Uterus (tissue), 3 donors: ENCODE measurements at regions not wholly inside any gene's neighbourhood (a gene's known extent, or its start where the extent isn't known, plus 50 kb on each side); places are given as distances from the start of the nearest gene placed in this dataset.

Experiments
- DNase-seq, 2 donors: peaks; one replicate each; pipeline ENCODE4 v3.0.0-alpha.2; 2019 to 2020
- H3K27ac ChIP-seq, 2 donors: fragments of 200-600 bp; sonication (generic); 1 replicate in 1 of 2; 2 replicates in 1 of 2; pipeline ENCODE4 v1.5.1; 2016 to 2018
- H3K27me3 ChIP-seq, 2 donors: fragments of 200-600 bp; sonication (generic); one replicate each; pipeline ENCODE4 v1.5.1; 2018 to 2019; ENCODE audit warnings: control low read depth in 1 of 2
- H3K36me3 ChIP-seq, 2 donors: fragments of 200-600 bp; sonication (generic); one replicate each; pipeline ENCODE4 v1.5.1; 2019; ENCODE audit warnings: control low read depth in 1 of 2
- H3K4me1 ChIP-seq, 2 donors: fragments of 200-600 bp; sonication (generic); one replicate each; pipeline ENCODE4 v1.5.1; 2018 to 2019; ENCODE audit warnings: control low read depth in 1 of 2
- H3K4me3 ChIP-seq, 2 donors: fragments of 200-600 bp; sonication (generic); 1 replicate in 1 of 2; 2 replicates in 1 of 2; pipeline ENCODE4 v1.5.1; 2018 to 2019; ENCODE audit warnings: mild to moderate bottlenecking in 1 of 2
- H3K9me3 ChIP-seq, 2 donors: fragments of 200-600 bp; sonication (generic); one replicate each; pipeline ENCODE4 v1.5.1; 2019; ENCODE audit warnings: control low read depth in 1 of 2
- POLR2A ChIP-seq, 2 donors: fragments of 450-650 bp; IDR thresholded peaks; one replicate each; pipeline ENCODE4 v1.6.1; 2016; ENCODE audit warnings: antibody characterized with exemption in 2 of 2, mild to moderate bottlenecking in 1 of 2, moderate library complexity in 1 of 2
- intact Hi-C: fragments of 100-400 bp; cut with DNase I; formaldehyde crosslinking; loops from one replicate; pipeline ENCODE4 v1.15.1; 2023; ENCODE audit warnings: low total_unique reads
- TF ChIP-seq, protein P1 (sequence below), 4 experiments: fragments of 200-600 bp in 2 of 4; fragments of 450-650 bp in 2 of 4; sonication (generic) in 2 of 4; IDR thresholded peaks; one replicate each; pipeline ENCODE4 v1.5.1; 2016 to 2019; ENCODE audit warnings: antibody characterized with exemption in 4 of 4, mild to moderate bottlenecking in 2 of 4, moderate library complexity in 1 of 4
- donor health status: DM: yes; HTN: yes; CAD: no.

DNA sequence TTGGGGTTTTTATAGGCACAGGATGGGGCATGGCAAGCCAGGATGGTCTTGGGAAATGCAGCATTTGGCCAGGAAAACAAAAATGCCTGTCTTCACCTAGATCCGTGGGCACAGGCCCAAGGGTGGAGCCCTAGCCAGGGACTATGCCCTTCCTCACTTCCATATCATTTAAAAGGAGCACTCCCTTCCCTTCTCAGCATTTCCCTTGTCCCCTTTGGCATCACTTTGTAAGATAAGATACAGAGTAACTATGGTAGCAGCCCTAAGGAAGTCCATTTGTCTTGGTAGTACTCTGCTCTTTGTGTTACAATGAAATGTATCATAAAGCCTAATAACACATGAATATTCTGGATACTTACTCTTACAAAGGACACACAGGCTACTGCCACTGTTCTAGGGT lies 1092.6 kb upstream of the TENM4 start:
- H3K4me3 ChIP-seq = no peak overlapping the region
- TF ChIP-seq, protein P1, sequence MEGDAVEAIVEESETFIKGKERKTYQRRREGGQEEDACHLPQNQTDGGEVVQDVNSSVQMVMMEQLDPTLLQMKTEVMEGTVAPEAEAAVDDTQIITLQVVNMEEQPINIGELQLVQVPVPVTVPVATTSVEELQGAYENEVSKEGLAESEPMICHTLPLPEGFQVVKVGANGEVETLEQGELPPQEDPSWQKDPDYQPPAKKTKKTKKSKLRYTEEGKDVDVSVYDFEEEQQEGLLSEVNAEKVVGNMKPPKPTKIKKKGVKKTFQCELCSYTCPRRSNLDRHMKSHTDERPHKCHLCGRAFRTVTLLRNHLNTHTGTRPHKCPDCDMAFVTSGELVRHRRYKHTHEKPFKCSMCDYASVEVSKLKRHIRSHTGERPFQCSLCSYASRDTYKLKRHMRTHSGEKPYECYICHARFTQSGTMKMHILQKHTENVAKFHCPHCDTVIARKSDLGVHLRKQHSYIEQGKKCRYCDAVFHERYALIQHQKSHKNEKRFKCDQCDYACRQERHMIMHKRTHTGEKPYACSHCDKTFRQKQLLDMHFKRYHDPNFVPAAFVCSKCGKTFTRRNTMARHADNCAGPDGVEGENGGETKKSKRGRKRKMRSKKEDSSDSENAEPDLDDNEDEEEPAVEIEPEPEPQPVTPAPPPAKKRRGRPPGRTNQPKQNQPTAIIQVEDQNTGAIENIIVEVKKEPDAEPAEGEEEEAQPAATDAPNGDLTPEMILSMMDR (IDR thresholded peaks at IDR 0.05) = no peak
- TF ChIP-seq POLR2A (IDR thresholded peaks at IDR 0.05) = no peak
- H3K36me3 ChIP-seq = no peaks in the 10 kb centered on the region
- no peak overlapping the region for H3K27ac ChIP-seq
- DNase-seq = no peak
- H3K9me3 ChIP-seq = no peaks in the 10 kb centered on the region
- intact Hi-C loops = no loop called here
- no peaks in the 10 kb centered on the region for H3K4me1 ChIP-seq
- H3K27me3 ChIP-seq = no peaks in the 10 kb centered on the region

DNA sequence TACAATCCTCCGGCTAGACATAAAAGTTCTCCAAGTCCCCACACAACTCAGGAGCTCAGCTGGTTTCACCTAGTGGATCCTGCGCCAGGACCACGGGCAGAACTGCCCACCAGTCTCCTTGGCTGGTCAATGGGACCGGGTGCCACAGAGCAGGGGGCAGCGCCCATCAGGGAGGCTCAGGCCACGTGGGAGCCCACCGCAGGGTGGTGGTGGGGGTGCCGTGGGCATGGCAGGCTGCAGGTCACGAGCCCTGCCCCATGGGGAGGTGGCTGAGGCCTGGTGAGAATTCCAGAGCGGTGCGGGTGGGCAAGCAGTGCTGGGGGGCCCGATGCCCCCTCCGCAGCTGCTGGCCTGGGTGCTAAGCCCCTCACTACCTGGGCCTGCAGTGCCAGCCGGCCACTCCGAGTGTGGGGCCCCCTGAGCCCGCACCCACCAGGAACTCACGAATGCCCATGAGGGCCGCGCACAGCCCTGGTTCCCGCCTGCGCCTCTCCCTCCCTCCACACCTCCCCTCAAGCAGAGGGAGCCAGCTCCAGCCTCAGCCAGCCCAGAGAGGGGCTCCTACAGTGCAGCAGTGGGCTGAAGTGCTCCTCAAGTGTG lies 1091.9 kb upstream of the TENM4 start:
- Histone ChIP-seq H3K4me1 (no peaks in the 10 kb centered on the region), H3K4me3 (no peak overlapping the region), H3K9me3 (no peaks in the 10 kb centered on the region), H3K36me3 (no peaks in the 10 kb centered on the region), H3K27me3 (no peaks in the 10 kb centered on the region), H3K27ac (no peak overlapping the region)
- intact Hi-C loops = no loop called here
- no peak for DNase-seq
- TF ChIP-seq, protein P1 (IDR thresholded peaks at IDR 0.05) = no peak
- no peak for TF ChIP-seq POLR2A (IDR thresholded peaks at IDR 0.05)

DNA sequence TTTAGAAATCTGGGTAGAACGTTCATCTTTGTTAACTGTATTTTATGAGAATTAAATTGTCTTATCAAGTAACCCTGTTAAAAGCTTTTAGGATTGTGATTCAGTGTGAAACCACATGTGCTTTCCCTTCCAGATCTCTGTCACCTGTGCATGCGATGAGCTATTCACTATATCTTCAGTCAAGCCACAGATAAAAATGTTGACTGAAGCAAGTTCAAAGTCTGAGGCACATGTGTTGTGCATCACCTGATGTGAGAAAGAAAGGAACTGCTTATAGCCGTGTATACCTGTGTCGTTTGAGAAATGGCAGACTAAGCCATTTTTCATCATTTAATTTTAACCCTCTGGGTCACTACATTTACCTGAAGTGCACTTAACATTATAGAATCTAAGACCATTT lies 1088.9 kb upstream of the TENM4 start:
- Histone ChIP-seq H3K4me1 (no peaks in the 10 kb centered on the region), H3K27me3 (no peaks in the 10 kb centered on the region), H3K27ac (no peak overlapping the region), H3K36me3 (no peaks in the 10 kb centered on the region), H3K9me3 (no peaks in the 10 kb centered on the region), H3K4me3 (no peak overlapping the region)
- DNase-seq = no peak
- TF ChIP-seq POLR2A (IDR thresholded peaks at IDR 0.05) = no peak
- TF ChIP-seq, protein P1 (IDR thresholded peaks at IDR 0.05) = no peak
- intact Hi-C loops = no loop called here

DNA sequence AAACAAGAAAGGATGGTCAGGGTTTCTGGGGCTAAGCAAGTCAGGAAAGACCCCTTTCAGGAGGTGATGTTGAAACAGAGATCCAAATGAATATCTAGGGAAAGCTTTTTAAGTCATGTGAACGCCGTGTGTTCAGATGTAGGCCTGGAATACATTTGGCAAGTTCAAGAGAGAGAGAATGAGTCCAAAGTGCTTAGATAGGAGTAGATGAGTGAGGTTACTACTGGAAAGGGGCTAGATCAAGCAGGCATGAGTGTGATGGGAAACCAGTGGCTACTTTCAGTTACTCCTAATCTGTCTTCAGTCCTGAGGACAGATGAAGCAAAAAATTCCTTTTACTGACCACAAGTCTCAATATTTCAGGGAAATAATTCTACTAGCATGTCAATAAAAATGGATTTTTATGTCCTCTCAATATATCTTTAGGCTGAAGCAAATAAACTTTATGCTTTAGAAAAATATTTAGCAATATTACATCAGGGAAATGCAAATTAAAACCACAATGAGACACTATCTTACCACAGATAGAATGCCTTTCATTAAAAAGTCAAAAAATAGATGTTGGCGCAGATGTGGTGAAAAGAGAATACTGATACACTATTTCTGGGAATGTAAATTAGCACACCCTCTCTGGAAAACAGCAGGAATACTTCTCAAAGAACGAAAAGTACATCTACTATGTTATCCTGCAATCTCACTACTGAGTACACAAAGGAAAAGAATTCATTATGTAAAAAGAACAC lies 1085.0 kb upstream of the TENM4 start:
- intact Hi-C loops = no loop called here
- no peaks in the 10 kb centered on the region for H3K4me1 ChIP-seq
- H3K9me3 ChIP-seq = no peaks in the 10 kb centered on the region
- TF ChIP-seq POLR2A (IDR thresholded peaks at IDR 0.05) = no peak
- TF ChIP-seq, protein P1 (IDR thresholded peaks at IDR 0.05) = no peak
- H3K36me3 ChIP-seq = no peaks in the 10 kb centered on the region
- no peak overlapping the region for H3K27ac ChIP-seq
- H3K27me3 ChIP-seq = no peaks in the 10 kb centered on the region
- H3K4me3 ChIP-seq = no peak overlapping the region
- no peak for DNase-seq

DNA sequence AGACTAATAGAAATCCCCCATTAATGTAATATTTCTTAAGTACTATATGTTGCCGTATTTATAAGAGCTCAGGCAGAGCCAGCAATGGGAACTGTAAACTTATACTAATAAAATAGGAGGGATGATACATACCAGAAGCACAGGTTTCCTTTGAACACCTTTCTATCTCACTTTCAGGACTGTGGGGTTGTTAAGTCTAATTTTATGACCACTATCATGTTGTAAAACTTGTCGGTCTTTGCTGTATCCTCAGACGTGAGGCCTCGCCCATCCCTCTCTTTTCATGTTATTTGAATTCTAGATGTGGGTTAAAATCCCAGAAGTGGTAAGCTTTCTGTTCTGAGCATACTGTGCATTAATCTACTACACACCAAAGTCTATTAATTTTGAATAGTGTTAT lies 1083.5 kb upstream of the TENM4 start:
- Histone ChIP-seq H3K36me3 (no peaks in the 10 kb centered on the region), H3K9me3 (no peaks in the 10 kb centered on the region), H3K4me1 (no peaks in the 10 kb centered on the region), H3K27me3 (no peaks in the 10 kb centered on the region), H3K4me3 (no peak overlapping the region), H3K27ac (no peak overlapping the region)
- intact Hi-C loops = no loop called here
- no peak for DNase-seq
- TF ChIP-seq POLR2A (IDR thresholded peaks at IDR 0.05) = no peak
- TF ChIP-seq, protein P1 (IDR thresholded peaks at IDR 0.05) = no peak
